ENCODE measurements at regions not wholly inside any gene's neighbourhood (a gene's known extent, or its start where the extent isn't known, plus 50 kb on each side); places are given as distances from the start of the nearest gene placed in this dataset.

DNA sequence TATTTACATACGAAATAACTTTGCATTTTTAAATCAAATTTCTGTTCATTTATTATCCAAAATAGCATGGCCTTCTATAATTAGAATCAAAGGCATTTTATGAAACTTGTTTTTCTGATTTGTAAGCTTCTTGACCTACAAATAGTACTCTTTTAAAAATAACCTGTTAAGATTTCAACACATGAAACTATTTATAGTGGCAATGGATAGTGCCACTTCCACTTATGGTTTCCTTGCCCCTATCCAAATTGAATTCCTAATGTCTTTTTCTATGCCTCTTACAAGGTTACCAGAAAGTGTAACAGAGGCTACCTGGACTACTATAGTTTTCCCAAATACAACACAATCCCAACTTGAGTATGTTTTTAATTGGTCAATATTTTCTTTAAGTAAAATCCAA is 263.5 kb downstream of the SEMA3D start:
- TF ChIP-seq, protein P1, sequence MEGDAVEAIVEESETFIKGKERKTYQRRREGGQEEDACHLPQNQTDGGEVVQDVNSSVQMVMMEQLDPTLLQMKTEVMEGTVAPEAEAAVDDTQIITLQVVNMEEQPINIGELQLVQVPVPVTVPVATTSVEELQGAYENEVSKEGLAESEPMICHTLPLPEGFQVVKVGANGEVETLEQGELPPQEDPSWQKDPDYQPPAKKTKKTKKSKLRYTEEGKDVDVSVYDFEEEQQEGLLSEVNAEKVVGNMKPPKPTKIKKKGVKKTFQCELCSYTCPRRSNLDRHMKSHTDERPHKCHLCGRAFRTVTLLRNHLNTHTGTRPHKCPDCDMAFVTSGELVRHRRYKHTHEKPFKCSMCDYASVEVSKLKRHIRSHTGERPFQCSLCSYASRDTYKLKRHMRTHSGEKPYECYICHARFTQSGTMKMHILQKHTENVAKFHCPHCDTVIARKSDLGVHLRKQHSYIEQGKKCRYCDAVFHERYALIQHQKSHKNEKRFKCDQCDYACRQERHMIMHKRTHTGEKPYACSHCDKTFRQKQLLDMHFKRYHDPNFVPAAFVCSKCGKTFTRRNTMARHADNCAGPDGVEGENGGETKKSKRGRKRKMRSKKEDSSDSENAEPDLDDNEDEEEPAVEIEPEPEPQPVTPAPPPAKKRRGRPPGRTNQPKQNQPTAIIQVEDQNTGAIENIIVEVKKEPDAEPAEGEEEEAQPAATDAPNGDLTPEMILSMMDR (conservative IDR thresholded peaks at IDR 0.05; ENCODE audit: low read length) = no peak
- no peak for TF ChIP-seq EZH2phosphoT487 (IDR thresholded peaks at IDR 0.05; ENCODE audit: borderline replicate concordance, low read depth, low read length)
